Forelimb muscle (tissue), 1 donor: ENCODE measurements at regions not wholly inside any gene's neighbourhood (a gene's known extent, or its start where the extent isn't known, plus 50 kb on each side); places are given as distances from the start of the nearest gene placed in this dataset.
A peak's percentile ranks its signal among the peaks of the same experiment; 100 is the strongest.

ENCODE experiments used
- DNase-seq: peaks from one replicate; pipeline ENCODE4 v3.0.0-alpha.2; 2013; ENCODE audit warnings: low read depth

- no peak for DNase-seq
Measured at GRCh38 chr11:27604416-27604815, 95.8 kb downstream of the BDNF start.

GRCh38 chr11:27603376-27603990 lies 96.8 kb downstream of the BDNF start:
- no peak for DNase-seq

- no peak for DNase-seq
Measured at GRCh38 chr11:27600656-27601055, 94.1 kb upstream of the LIN7C start.

GRCh38 chr11:27599217-27599616 lies 92.6 kb upstream of the LIN7C start:
- no peak for DNase-seq

- DNase-seq: no peak
Measured at GRCh38 chr11:27596802-27597201, 90.2 kb upstream of the LIN7C start.

GRCh38 chr11:27596388-27596787 lies 89.8 kb upstream of the LIN7C start:
- no peak for DNase-seq

GRCh38 chr11:27592098-27592780 lies 85.7 kb upstream of the LIN7C start:
- no peak for DNase-seq

GRCh38 chr11:27582621-27583020 lies 76.1 kb upstream of the LIN7C start:
- DNase-seq: no peak

GRCh38 chr11:27574342-27574741 lies 67.8 kb upstream of the LIN7C start:
- DNase-seq: no peak

- no peak for DNase-seq
Measured at GRCh38 chr11:27573024-27573423, 66.5 kb upstream of the LIN7C start.

- DNase-seq: peak; percentile 32
Measured at GRCh38 chr11:27571154-27571810, 64.7 kb upstream of the LIN7C start.

GRCh38 chr11:27570542-27570941 lies 64.0 kb upstream of the LIN7C start:
- DNase-seq: no peak

GRCh38 chr11:27563641-27564040 lies 57.1 kb upstream of the LIN7C start:
- no peak for DNase-seq

GRCh38 chr11:27563201-27563600 lies 56.6 kb upstream of the LIN7C start:
- DNase-seq: no peak

- DNase-seq: no peak
Measured at GRCh38 chr11:27558401-27558800, 51.8 kb upstream of the LIN7C start.

- DNase-seq: no peak
Measured at GRCh38 chr11:27557226-27557625, 50.7 kb upstream of the LIN7C start.
